Ecto neural progenitor cell (in vitro differentiated cells): ENCODE measurements at regions not wholly inside any gene's neighbourhood (a gene's known extent, or its start where the extent isn't known, plus 50 kb on each side); places are given as distances from the start of the nearest gene placed in this dataset.
"Not testable (repeated sequence)": the region's sequence is repeated elsewhere in the genome, so short reads cannot be mapped to it uniquely, and the experiment has no call there.

Experiments
- DNase-seq: peaks from one replicate; pipeline ENCODE4 v3.0.0-alpha.2; 2018; ENCODE audit warnings: low spot score

DNA sequence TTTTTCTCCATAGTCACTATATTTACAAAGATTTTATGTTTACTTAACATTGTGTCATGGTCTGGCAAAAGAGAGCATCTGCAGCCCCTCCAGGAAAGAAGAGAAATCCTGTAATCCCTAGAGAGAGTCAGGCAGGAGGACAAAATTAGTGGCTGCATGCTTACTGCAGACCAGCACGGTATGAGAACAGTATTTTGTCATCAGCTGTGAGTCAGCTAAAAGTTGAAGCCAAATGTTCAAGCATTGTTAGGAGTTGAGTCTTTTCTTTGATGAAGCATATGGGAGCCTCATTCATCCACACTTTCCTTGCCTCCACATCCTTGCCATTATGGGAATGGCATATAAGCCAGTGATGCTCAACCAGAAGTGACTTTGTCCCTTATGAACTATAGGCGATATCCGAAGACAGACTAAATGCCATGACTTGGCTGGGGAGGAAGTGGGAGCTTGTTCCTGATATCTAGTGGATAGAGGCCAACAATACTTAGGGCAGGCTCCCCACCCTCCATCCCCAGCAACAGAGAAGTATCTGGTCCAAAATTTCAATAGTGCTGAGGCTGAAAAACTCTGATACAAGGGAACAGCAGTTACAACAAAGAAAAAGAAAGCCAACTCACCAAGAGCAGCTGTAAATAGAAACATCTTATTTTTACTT is 112.0 kb upstream of the OR5AK2 start:
- no peak for DNase-seq

GRCh38 chr11:56855217-56855616 is 106.7 kb upstream of the OR9G4 start:
- no peak for DNase-seq

GRCh38 chr11:56852131-56852530 is 103.6 kb upstream of the OR9G4 start:
- no peak for DNase-seq

- DNase-seq: no peak
Measured at GRCh38 chr11:56849852-56850251, 101.4 kb upstream of the OR9G4 start.

GRCh38 chr11:56849250-56849649 is 100.8 kb upstream of the OR9G4 start:
- no peak for DNase-seq

DNA sequence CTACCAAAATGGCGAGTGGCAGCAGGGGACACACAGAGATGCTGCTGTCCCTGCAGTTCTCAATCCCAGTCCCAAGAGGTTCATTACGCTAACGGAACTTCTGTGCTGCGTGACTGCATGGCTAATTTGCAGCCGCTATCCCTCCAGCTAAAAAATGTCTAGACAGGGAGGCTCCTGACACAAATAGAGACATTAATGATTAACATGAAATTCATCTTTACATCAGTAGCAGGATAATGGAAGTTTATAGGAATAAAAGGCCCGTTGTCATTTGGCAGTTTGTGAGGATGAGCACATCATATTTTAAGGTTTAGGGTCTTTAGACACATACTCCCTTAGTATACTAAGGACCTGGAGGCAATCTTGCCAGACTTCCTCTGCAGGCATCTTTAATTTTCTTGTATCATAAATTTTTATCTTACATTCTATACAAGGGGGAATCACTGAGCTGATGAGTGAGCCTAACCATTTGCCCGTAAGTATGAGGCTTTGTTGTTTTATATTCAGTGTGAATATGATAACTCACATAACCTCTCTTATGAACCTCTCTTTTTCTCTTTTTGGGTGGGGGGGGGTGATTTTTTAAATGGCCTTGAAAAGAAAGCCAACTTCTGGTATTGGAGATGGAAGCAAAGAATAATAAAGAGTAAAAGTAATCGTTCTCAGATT is 99.8 kb upstream of the OR9G4 start:
- no peak for DNase-seq

GRCh38 chr11:56846631-56847576 is 98.4 kb upstream of the OR9G4 start:
- no peak for DNase-seq

DNA sequence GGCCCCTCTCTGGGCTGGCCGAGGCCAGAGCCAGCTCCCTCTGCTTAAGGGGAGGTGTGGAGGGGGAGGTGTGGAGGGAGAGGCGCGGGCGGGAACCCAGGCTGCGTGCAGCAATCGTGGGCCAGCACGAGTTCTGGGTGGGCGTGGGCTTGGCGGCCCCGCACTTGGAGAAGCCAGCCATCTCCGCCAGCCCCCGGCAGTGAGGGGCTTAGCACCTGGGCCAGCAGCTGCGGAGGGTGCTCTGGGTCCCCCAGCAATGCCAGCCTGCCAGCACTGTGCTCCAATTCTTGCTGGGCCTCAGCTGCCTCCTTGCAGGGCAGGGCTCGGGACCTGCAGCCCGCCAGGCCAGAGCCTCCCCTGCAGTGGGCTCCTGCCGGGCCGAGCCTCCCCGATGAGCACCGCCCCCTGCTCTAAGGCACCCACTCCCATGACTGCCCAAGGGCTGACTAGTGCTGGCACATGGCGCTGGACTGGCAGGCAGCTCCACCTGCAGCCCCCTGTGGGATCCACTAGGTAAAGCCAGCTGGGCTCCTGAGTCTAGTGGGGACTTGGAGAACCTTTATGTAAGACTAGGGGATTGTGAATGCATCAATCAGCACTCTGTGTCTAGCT is 96.7 kb upstream of the OR9G4 start:
- no peak for DNase-seq

DNA sequence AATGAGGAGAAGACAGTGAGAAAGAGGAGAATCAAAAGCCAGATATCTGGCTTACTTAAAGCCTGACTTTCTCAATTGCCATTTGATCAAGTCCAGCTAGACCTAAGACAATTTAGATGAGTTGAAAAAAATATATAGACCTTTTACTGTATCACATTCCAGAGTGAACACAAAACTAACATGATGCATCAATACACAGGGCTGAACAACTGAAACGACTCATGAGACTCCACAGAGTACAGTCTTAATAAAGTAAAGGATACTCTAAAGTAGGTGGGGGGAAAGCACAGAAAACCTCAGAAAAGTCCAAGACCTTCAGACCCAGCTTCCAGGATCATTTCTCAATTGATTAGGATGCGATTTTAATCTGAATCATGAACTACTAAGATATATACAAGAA is 95.3 kb upstream of the OR9G4 start:
- DNase-seq: no peak

DNA sequence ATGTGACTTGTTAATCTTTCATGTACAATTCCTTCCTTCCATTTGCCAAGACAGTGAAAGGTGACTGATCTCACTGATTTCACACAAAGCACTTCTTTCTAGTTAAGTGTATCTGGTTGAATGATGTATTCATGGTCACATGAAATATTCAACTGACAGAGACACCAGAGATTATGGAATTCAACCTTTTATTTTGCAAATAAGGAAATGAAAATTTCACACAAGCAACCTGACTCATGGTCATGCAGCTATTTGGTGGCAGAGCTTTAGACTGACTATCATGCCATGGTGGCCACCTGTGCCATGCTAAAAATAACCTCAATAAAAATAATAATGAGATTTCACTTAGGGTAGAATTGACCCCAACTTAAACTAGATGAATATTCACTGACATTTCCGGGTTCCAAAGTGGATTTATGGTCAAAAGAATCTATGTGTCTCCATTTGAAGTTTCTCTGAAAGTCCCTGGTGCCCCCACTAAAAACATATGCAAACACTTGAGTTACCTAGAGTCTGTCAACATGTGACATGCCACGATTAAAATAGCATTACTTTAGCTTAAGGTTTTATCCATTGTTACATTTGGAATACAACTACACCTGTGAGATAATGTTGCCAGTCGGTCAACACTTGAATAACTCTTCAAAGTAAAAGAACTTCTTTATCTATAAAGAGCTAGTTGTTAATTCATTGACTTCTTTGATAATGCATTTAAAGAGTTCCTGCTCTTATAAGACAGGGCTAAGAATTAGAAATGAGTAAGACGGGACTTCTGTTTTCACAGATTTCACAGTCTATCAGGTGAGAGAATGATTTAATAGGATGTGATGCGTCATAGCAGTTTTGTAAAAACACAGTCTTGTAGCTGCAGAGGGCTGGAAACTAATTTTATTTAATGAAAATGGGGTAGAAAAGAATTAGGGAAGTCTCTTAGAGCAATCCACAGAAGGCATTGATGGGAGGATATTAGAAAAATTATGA is 94.6 kb upstream of the OR9G4 start:
- no peak for DNase-seq

DNA sequence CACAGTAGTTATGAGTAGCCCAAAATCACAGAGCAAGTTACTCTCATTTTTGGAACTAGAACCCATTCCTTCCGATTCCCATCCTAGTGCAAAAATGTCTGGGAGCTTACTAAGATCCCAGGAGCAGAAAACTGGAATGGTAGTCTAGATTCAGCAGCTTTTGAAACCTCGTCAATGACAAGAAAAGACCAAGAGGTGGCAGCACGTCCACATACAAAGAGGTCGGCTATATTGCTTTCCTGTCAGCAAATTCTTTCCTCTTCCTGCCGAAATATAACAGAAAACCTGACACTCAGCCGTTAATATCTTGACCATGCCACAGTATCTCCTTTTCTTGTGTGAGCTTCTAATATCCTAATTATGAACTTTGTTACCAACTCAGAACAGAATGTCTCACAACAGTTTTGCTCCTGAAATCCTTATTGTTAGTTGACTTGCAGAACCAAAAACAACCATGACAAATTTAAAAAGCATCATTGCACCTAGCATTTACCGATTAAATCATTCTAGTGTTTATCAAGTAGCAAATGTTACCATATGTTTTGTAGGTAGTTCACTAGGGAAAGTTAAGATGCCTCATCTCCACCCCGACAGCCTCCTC is 92.8 kb upstream of the OR9G4 start:
- DNase-seq: peak; percentile 50

DNA sequence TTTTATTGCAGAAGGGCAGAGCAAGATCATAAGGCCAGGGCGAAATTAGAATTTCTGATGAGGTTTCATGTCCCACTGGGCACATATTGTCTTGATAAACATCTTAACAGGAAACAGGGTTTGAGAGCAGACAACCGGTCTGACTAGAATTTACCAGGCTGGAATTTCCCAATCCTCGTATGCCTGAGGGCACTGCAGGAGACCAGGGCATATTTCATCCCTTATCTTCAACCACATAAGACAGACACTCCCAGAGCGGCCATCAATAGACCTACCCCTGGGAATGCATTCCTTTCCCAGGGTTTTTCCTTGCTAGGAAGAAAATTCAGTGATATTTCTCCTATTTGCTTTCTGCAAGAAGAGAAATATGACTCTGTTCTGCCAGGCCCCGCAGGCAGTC is 78.9 kb upstream of the OR9G4 start:
- not testable (repeated sequence) for DNase-seq

GRCh38 chr11:56819916-56820315 is 71.4 kb upstream of the OR9G4 start:
- no peak for DNase-seq

- no peak for DNase-seq
Measured at GRCh38 chr11:56817661-56818060, 69.2 kb upstream of the OR9G4 start.

GRCh38 chr11:56816259-56816658 is 67.8 kb upstream of the OR9G4 start:
- DNase-seq: no peak

DNA sequence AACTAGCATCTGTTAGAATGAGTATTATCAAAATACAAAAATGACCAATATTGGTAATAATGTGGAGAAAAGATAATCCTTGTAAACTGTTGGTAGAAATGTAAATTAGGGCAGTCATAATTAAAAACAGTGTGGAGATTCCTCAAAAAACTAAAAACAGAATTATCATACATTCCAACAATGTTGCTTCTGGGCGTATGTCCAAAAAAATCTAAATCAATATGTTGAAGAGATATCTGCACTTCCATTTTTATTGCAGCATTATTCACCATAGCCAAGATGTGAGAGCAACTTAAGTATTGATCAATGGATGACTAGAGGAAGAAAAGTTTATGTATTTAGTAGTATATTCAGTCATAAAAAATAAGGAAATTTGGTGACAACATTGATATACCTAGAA is 59.8 kb upstream of the OR9G4 start:
- no peak for DNase-seq

GRCh38 chr11:56799691-56800210 is 51.3 kb upstream of the OR9G4 start:
- DNase-seq: no peak
